ENCODE measurements at regions not wholly inside any gene's neighbourhood (a gene's known extent, or its start where the extent isn't known, plus 50 kb on each side); places are given as distances from the start of the nearest gene placed in this dataset.

GRCh38 chr9:81264516-81264915, 424.8 kb downstream of the TLE1 start:
- Mint-ChIP-seq H3K4me1 (peaks cover 24% of the 10 kb centered on the region), H3K9me3 (peaks cover 31% of the 10 kb centered on the region), H3K27me3 (ENCODE audit: low read depth) (no peaks in the 10 kb centered on the region), H3K4me3 (no peak overlapping the region), H3K27ac (peak overlapping the region in 2 of 3 experiments; percentile 50 to 52), H3K36me3 (ENCODE audit: low read depth) (peaks cover 11% of the 10 kb centered on the region)
- TF ChIP-seq, protein P1, sequence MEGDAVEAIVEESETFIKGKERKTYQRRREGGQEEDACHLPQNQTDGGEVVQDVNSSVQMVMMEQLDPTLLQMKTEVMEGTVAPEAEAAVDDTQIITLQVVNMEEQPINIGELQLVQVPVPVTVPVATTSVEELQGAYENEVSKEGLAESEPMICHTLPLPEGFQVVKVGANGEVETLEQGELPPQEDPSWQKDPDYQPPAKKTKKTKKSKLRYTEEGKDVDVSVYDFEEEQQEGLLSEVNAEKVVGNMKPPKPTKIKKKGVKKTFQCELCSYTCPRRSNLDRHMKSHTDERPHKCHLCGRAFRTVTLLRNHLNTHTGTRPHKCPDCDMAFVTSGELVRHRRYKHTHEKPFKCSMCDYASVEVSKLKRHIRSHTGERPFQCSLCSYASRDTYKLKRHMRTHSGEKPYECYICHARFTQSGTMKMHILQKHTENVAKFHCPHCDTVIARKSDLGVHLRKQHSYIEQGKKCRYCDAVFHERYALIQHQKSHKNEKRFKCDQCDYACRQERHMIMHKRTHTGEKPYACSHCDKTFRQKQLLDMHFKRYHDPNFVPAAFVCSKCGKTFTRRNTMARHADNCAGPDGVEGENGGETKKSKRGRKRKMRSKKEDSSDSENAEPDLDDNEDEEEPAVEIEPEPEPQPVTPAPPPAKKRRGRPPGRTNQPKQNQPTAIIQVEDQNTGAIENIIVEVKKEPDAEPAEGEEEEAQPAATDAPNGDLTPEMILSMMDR (IDR thresholded peaks at IDR 0.05; ENCODE audit: unreplicated experiment in 3 of 3) = no peak

GRCh38 chr9:81259896-81260295, 429.5 kb downstream of the TLE1 start:
- H3K9me3 Mint-ChIP-seq = peaks cover 23% of the 10 kb centered on the region
- peaks cover 11% of the 10 kb centered on the region for H3K36me3 Mint-ChIP-seq (ENCODE audit: low read depth)
- H3K27ac Mint-ChIP-seq = no peak overlapping the region
- H3K4me3 Mint-ChIP-seq = no peak overlapping the region
- H3K27me3 Mint-ChIP-seq (ENCODE audit: low read depth) = no peaks in the 10 kb centered on the region
- TF ChIP-seq, protein P1 (IDR thresholded peaks at IDR 0.05; ENCODE audit: unreplicated experiment in 3 of 3) = no peak
- H3K4me1 Mint-ChIP-seq = peaks cover 11% of the 10 kb centered on the region

- no peaks in the 10 kb centered on the region for H3K27me3 Mint-ChIP-seq (ENCODE audit: low read depth)
- H3K4me3 Mint-ChIP-seq = no peak overlapping the region
- H3K27ac Mint-ChIP-seq = no peak overlapping the region
- no peaks in the 10 kb centered on the region for H3K4me1 Mint-ChIP-seq
- H3K36me3 Mint-ChIP-seq (ENCODE audit: low read depth) = peaks cover 6% of the 10 kb centered on the region
- peaks cover 10% of the 10 kb centered on the region for H3K9me3 Mint-ChIP-seq
- TF ChIP-seq, protein P1 (IDR thresholded peaks at IDR 0.05; ENCODE audit: unreplicated experiment in 3 of 3) = no peak
Measured at GRCh38 chr9:81256368-81256767, 433.0 kb downstream of the TLE1 start.

- peaks cover 23% of the 10 kb centered on the region for H3K9me3 Mint-ChIP-seq
- TF ChIP-seq, protein P1 (IDR thresholded peaks at IDR 0.05; ENCODE audit: unreplicated experiment in 3 of 3) = no peak
Measured at GRCh38 chr9:81250606-81251005, 438.7 kb downstream of the TLE1 start.

DNA sequence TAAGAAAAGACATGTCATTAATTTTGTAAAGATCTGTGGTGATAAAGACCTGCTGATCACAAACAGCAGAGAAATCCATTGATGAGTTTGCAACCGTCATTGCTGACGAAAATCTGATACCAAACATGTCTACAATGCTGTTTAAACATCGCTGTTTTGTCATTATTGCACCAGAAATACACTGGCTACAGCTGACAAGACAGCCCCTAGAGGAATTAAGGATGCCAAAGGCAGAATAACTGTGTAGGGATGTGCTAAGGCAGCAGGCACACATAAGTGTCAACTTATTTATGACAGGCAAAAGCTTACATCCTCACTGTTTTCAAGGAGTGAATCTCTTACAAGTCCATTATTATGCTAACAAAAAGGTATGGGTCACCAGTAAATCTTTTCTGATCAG, 439.3 kb downstream of the TLE1 start:
- H3K27ac Mint-ChIP-seq = no peak overlapping the region
- H3K27me3 Mint-ChIP-seq (ENCODE audit: low read depth) = no peaks in the 10 kb centered on the region
- TF ChIP-seq, protein P1 (IDR thresholded peaks at IDR 0.05; ENCODE audit: unreplicated experiment in 3 of 3) = no peak

More at GRCh38 chr9:81250606-81251005, 438.7 kb downstream of the TLE1 start:
- no peaks in the 10 kb centered on the region for H3K36me3 Mint-ChIP-seq (ENCODE audit: low read depth)
- H3K27ac Mint-ChIP-seq = no peak overlapping the region
- no peak overlapping the region for H3K4me3 Mint-ChIP-seq
- H3K4me1 Mint-ChIP-seq = peaks cover 2% of the 10 kb centered on the region
- no peaks in the 10 kb centered on the region for H3K27me3 Mint-ChIP-seq (ENCODE audit: low read depth)

DNA sequence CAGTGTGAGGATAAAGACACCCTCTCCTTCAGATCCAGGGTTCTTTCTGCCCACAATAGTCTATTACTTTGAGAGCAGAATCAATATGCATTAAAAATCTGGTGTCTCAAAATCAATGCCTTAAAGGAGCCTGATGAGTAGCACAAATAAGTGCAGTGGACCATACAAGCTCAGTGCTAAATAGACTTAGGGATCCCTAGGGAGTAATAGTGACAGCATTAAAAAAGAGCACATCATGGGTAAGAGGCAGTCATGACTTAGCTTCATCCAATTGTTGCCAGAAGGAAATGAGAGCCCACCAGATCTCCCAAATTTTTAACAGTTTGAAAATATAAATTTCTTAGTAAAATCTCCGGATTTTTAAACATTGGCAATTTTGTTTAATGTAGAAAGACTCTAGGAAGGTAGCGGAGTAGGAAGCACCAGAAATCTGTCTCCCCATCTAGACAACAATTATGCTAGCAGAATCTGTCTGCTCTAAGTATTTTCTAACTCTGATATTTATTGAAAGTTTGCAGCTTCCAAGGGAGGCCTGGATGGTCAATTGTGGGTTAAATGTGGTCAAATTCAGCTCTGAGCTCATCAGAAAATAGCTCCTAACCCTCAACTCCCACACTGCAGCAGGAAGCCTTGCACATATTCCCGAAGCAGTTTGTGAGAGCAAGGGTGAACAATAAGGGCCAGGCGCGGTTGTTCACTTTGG, 443.9 kb downstream of the TLE1 start:
- Mint-ChIP-seq H3K9me3 (peaks cover 21% of the 10 kb centered on the region), H3K4me1 (peaks cover 8% of the 10 kb centered on the region), H3K36me3 (ENCODE audit: low read depth) (no peaks in the 10 kb centered on the region), H3K27me3 (ENCODE audit: low read depth) (no peaks in the 10 kb centered on the region), H3K27ac (no peak overlapping the region), H3K4me3 (no peak overlapping the region)
- TF ChIP-seq, protein P1 (IDR thresholded peaks at IDR 0.05; ENCODE audit: unreplicated experiment in 3 of 3) = no peak

More for the DNA sequence above, 439.3 kb downstream of the TLE1 start:
- H3K36me3 Mint-ChIP-seq (ENCODE audit: low read depth) = no peaks in the 10 kb centered on the region
- H3K9me3 Mint-ChIP-seq = peaks cover 24% of the 10 kb centered on the region
- H3K4me3 Mint-ChIP-seq = no peak overlapping the region
- H3K4me1 Mint-ChIP-seq = peaks cover 7% of the 10 kb centered on the region
